Suprapubic skin (tissue), 3 donors: ENCODE measurements at regions not wholly inside any gene's neighbourhood (a gene's known extent, or its start where the extent isn't known, plus 50 kb on each side); places are given as distances from the start of the nearest gene placed in this dataset.

ENCODE experiments used
- EP300 ChIP-seq: sonication (generic); formaldehyde crosslinking; IDR thresholded peaks from one replicate; pipeline ENCODE4 v1.6.1; 2017; ENCODE audit warnings: antibody characterized with exemption
- POLR2A ChIP-seq, 2 donors: fragments of 450-650 bp; IDR thresholded peaks; one replicate each; pipeline ENCODE4 v1.6.1; 2017; ENCODE audit warnings: antibody characterized with exemption in 2 of 2, mild to moderate bottlenecking in 2 of 2, moderate library complexity in 2 of 2
- TF ChIP-seq, protein P1 (sequence below), 2 donors: fragments of 200-600 bp in 1 of 2; fragments of 450-650 bp in 1 of 2; sonication (generic) in 1 of 2; IDR thresholded peaks; one replicate each; pipeline ENCODE4 v1.5.1; 2016 to 2019; ENCODE audit warnings: antibody characterized with exemption in 2 of 2, mild to moderate bottlenecking in 1 of 2, moderate library complexity in 1 of 2

DNA sequence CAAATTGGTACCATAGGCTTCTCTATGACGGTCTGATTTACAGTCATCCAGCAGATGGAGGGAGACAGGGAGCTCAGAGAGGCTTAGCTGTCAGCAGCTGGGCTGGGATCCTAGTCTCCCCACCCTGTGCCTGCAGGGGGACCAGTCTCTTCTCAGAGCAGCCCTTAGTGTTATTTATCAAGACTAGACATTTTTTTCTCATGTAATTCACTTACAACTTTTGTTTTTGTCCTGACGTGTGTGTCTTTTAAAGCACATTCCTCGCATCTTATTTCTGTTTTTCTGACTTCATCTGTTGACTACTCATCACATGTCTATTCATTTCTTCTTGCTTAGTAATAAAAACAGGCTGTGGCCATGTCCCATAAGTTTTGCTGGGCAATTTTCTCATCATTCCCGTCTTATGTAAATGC is 116.1 kb downstream of the KLF13 start:
- TF ChIP-seq, protein P1, sequence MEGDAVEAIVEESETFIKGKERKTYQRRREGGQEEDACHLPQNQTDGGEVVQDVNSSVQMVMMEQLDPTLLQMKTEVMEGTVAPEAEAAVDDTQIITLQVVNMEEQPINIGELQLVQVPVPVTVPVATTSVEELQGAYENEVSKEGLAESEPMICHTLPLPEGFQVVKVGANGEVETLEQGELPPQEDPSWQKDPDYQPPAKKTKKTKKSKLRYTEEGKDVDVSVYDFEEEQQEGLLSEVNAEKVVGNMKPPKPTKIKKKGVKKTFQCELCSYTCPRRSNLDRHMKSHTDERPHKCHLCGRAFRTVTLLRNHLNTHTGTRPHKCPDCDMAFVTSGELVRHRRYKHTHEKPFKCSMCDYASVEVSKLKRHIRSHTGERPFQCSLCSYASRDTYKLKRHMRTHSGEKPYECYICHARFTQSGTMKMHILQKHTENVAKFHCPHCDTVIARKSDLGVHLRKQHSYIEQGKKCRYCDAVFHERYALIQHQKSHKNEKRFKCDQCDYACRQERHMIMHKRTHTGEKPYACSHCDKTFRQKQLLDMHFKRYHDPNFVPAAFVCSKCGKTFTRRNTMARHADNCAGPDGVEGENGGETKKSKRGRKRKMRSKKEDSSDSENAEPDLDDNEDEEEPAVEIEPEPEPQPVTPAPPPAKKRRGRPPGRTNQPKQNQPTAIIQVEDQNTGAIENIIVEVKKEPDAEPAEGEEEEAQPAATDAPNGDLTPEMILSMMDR (IDR thresholded peaks at IDR 0.05): peak; percentile 8 to 41
- TF ChIP-seq EP300 (no peak), POLR2A (IDR thresholded peaks at IDR 0.05) (peak in 1 of 2 donors; percentile 12)
